Lower lobe of right lung (tissue), 2 donors: ENCODE measurements at regions not wholly inside any gene's neighbourhood (a gene's known extent, or its start where the extent isn't known, plus 50 kb on each side); places are given as distances from the start of the nearest gene placed in this dataset.
"Not testable (repeated sequence)": the region's sequence is repeated elsewhere in the genome, so short reads cannot be mapped to it uniquely, and the experiment has no call there.

Source experiments
- ATAC-seq, 2 donors: fragments of 200-7000 bp; cut with Tn5 transposase; one replicate each; pipeline ENCODE4 v1.9.1; 2020 to 2022; ENCODE audit warnings: mild to moderate bottlenecking in 2 of 2, moderate library complexity in 2 of 2
- DNase-seq: peaks from one replicate; pipeline ENCODE4 v3.0.0-alpha.2; 2020
- H3K27ac ChIP-seq: fragments of 200-600 bp; one replicate; pipeline ENCODE4 v1.8.0; 2022
- H3K27me3 ChIP-seq: fragments of 200-600 bp; one replicate; pipeline ENCODE4 v1.8.0; 2022; ENCODE audit warnings: low read depth
- H3K36me3 ChIP-seq: fragments of 200-600 bp; one replicate; pipeline ENCODE4 v1.8.0; 2022; ENCODE audit warnings: mild to moderate bottlenecking
- H3K4me1 ChIP-seq: fragments of 200-600 bp; one replicate; pipeline ENCODE4 v1.8.0; 2022
- H3K4me3 ChIP-seq: fragments of 200-600 bp; one replicate; pipeline ENCODE4 v1.8.0; 2022; ENCODE audit warnings: mild to moderate bottlenecking
- H3K9me3 ChIP-seq: fragments of 200-600 bp; one replicate; pipeline ENCODE4 v1.8.0; 2022
- CTCF ChIP-seq: fragments of 200-600 bp; IDR thresholded peaks from one replicate; pipeline ENCODE4 v1.8.0; 2022; ENCODE audit warnings: antibody characterized with exemption, mild to moderate bottlenecking
- intact Hi-C: fragments of 100-400 bp; cut with DNase I; formaldehyde crosslinking; loops from one replicate; pipeline ENCODE4 v1.11.0; 2022
- donor health status: DM: no; HTN: yes; CAD: no; lungs with severe emphysema.

- Histone ChIP-seq H3K9me3 (no peaks in the 10 kb centered on the region), H3K4me3 (no peak overlapping the region), H3K36me3 (no peaks in the 10 kb centered on the region), H3K27ac (no peak overlapping the region), H3K4me1 (no peaks in the 10 kb centered on the region), H3K27me3 (no peaks in the 10 kb centered on the region)
- ATAC-seq (no peak), DNase-seq (no peak)
- TF ChIP-seq CTCF = no peak
- intact Hi-C loops = no loop called here
Observed at GRCh38 chr1:29920784-29921183, 684.5 kb downstream of the PTPRU start.

- no peak overlapping the region for H3K4me3 ChIP-seq
- no peaks in the 10 kb centered on the region for H3K36me3 ChIP-seq
- H3K4me1 ChIP-seq = no peaks in the 10 kb centered on the region
- no peaks in the 10 kb centered on the region for H3K9me3 ChIP-seq
- no peaks in the 10 kb centered on the region for H3K27me3 ChIP-seq
- no peak for TF ChIP-seq CTCF
- H3K27ac ChIP-seq = no peak overlapping the region
- ATAC-seq = no peak
- intact Hi-C loops = no loop called here
- no peak for DNase-seq
Observed at GRCh38 chr1:29920316-29920715, 684.0 kb downstream of the PTPRU start.

GRCh38 chr1:29919041-29919440, 682.7 kb downstream of the PTPRU start:
- DNase-seq, ATAC-seq, H3K9me3 ChIP-seq, H3K27ac ChIP-seq, intact Hi-C loops, H3K27me3 ChIP-seq, H3K4me3 ChIP-seq, H3K36me3 ChIP-seq, H3K4me1 ChIP-seq: not testable (repeated sequence)

GRCh38 chr1:29916656-29917369, 680.5 kb downstream of the PTPRU start:
- H3K9me3 ChIP-seq = no peaks in the 10 kb centered on the region

DNA sequence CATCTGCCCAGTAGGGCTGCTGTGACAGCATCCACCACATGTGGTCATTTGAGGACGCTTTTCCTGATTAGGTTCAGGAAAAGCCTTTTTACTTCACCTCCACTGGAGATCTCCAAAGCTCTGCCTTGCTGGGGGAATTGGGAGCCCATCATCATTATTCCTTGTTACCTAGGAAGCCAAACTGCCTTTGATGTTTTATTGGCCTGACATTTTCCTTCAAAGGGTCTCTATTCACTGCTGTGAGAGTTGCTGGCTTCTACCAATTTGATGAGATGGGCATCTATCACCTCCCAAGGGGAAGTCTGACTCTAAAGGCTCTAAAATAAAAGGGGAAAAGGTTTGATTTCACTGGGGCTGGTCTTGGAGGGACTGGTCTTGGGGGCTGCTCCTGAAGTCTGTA, 678.6 kb downstream of the PTPRU start:
- DNase-seq (no peak), ATAC-seq (no peak)
- H3K36me3 ChIP-seq = no peaks in the 10 kb centered on the region
- H3K4me1 ChIP-seq = no peaks in the 10 kb centered on the region
- no peak overlapping the region for H3K27ac ChIP-seq
- H3K4me3 ChIP-seq = no peak overlapping the region
- no peaks in the 10 kb centered on the region for H3K9me3 ChIP-seq
- TF ChIP-seq CTCF = no peak
- H3K27me3 ChIP-seq = peaks cover 6% of the 10 kb centered on the region
- intact Hi-C loops = no loop called here

More at GRCh38 chr1:29916656-29917369, 680.5 kb downstream of the PTPRU start:
- no peaks in the 10 kb centered on the region for H3K4me1 ChIP-seq
- no peak overlapping the region for H3K4me3 ChIP-seq
- H3K27me3 ChIP-seq = peaks cover 6% of the 10 kb centered on the region
- H3K36me3 ChIP-seq = no peaks in the 10 kb centered on the region
- no peak for TF ChIP-seq CTCF
- DNase-seq = no peak
- intact Hi-C loops = no loop called here
- no peak for ATAC-seq
- H3K27ac ChIP-seq = no peak overlapping the region

- H3K36me3 ChIP-seq = no peaks in the 10 kb centered on the region
- H3K4me3 ChIP-seq = no peak overlapping the region
- DNase-seq = no peak
- H3K27ac ChIP-seq = no peak overlapping the region
- peaks cover 10% of the 10 kb centered on the region for H3K27me3 ChIP-seq
- peak; percentile 20 for TF ChIP-seq CTCF
- no peaks in the 10 kb centered on the region for H3K9me3 ChIP-seq
- ATAC-seq = no peak
- H3K4me1 ChIP-seq = no peaks in the 10 kb centered on the region
- intact Hi-C loops = no loop called here
Observed at GRCh38 chr1:29912425-29912824, 676.1 kb downstream of the PTPRU start.
